HepG2 (cell line): ENCODE measurements at regions not wholly inside any gene's neighbourhood (a gene's known extent, or its start where the extent isn't known, plus 50 kb on each side); places are given as distances from the start of the nearest gene placed in this dataset.

Experiments
- ATAC-seq: fragments of 200-7000 bp; cut with Tn5 transposase; 3 replicates; pipeline ENCODE4 v1.9.1; 2020; ENCODE audit warnings: mild to moderate bottlenecking, moderate library complexity
- BruUV-seq: library from RNA; stranded (reverse); fragments of 400-500 nt; replicated peaks from 2 replicates; lab custom pipeline; 2021; lab: Mats Ljungman, UMichigan
- CTCF ChIA-PET: fragments of 300-600 bp; formaldehyde crosslinking; extraction: SDS; loops from one replicate; lab custom pipeline; 2021; ENCODE audit warnings: low total read pairs, inconsistent platforms, low intra/inter-chr PET ratio; lab: Yijun Ruan, JAX
- POLR2A ChIA-PET: fragments of 350-600 bp; sonication (Branson Sonifier 250); formaldehyde crosslinking; loops from one replicate; lab custom pipeline; 2020; ENCODE audit warnings: antibody characterized with exemption, inconsistent platforms; lab: Yijun Ruan, JAX
- DNase-seq: peaks from one replicate; pipeline ENCODE4 v3.0.0-alpha.2; 2015; ENCODE audit warnings: low spot score
- FAIRE-seq: peaks from 3 replicates; lab custom pipeline; 2011; peaks lifted over from hg19 to GRCh38; lab: Jason Lieb, UNC
- H2AFZ ChIP-seq: one replicate; pipeline ENCODE4 v1.6.1; 2011; ENCODE audit warnings: low read length, inconsistent platforms
- H3K27ac ChIP-seq: fragments of 300-600 bp; 3 replicates; pipeline ENCODE4 v1.8.0; 2011; ENCODE audit warnings: mixed run types, mild to moderate bottlenecking, mixed read lengths, low read length, inconsistent platforms; ENCODE audit not compliant: insufficient read depth; ENCODE audit errors: extremely low read length
- H3K27me3 ChIP-seq, 2 experiments: fragments of 200-600 bp in 1 of 2; 2 replicates in 1 of 2; 3 replicates in 1 of 2; pipeline versions ENCODE4 v1.6.0 to v1.8.0; 2011; ENCODE audit warnings: low read length in 2 of 2, mild to moderate bottlenecking in 2 of 2, moderate library complexity in 2 of 2, inconsistent platforms in 1 of 2; ENCODE audit not compliant: insufficient read depth in 2 of 2, control insufficient read depth in 1 of 2
- H3K36me3 ChIP-seq, 2 experiments: fragments of 200-600 bp in 1 of 2; replicated peaks in 1 of 2; 2 replicates in 1 of 2; 3 replicates in 1 of 2; pipeline versions ENCODE4 v1.5.1 to v1.8.0; 2011; ENCODE audit warnings: low read length in 2 of 2, inconsistent platforms in 1 of 2; ENCODE audit not compliant: insufficient read depth in 2 of 2, control insufficient read depth in 1 of 2
- H3K4me1 ChIP-seq: 2 replicates; pipeline ENCODE4 v1.5.1; 2012; ENCODE audit warnings: low read length, inconsistent platforms; ENCODE audit not compliant: insufficient read depth
- H3K4me2 ChIP-seq: 2 replicates; pipeline ENCODE4 v1.6.0; 2011; ENCODE audit warnings: low read depth, low read length, inconsistent platforms
- H3K4me3 ChIP-seq, 3 experiments: fragments of 200-600 bp in 1 of 3; sonication (generic), shearing (Covaris generic) in 1 of 3; replicated peaks in 1 of 3; 2 replicates each; pipeline ENCODE4 v1.5.1; 2011 to 2016; ENCODE audit warnings: low read length in 3 of 3, inconsistent platforms in 2 of 3, low read depth in 2 of 3, mild to moderate bottlenecking in 2 of 3, control low read depth in 1 of 3, mixed read lengths in 1 of 3; ENCODE audit not compliant: insufficient read depth in 1 of 3
- H3K79me2 ChIP-seq: one replicate; pipeline ENCODE4 v1.6.1; 2011; ENCODE audit warnings: low read length, inconsistent platforms; ENCODE audit not compliant: insufficient read depth
- H3K9ac ChIP-seq: 2 replicates; pipeline ENCODE4 v1.6.0; 2011; ENCODE audit warnings: mild to moderate bottlenecking, low read depth, low read length, inconsistent platforms; ENCODE audit not compliant: insufficient read depth
- H3K9me3 ChIP-seq: 2 replicates; pipeline ENCODE4 v1.5.1; 2012; ENCODE audit warnings: mild to moderate bottlenecking, low read length
- H4K20me1 ChIP-seq: 2 replicates; pipeline ENCODE4 v1.6.0; 2011; ENCODE audit warnings: inconsistent platforms, mild to moderate bottlenecking, low read length, moderate library complexity; ENCODE audit not compliant: insufficient read depth
- ZNF274 ChIP-seq: sonication (generic); formaldehyde crosslinking; IDR thresholded peaks from 2 replicates; pipeline ENCODE4 v1.5.1; 2020; ENCODE audit warnings: mild to moderate bottlenecking, missing genetic modification reagents
- ZNF280D ChIP-seq: sonication (generic); formaldehyde crosslinking; IDR thresholded peaks from 2 replicates; pipeline ENCODE4 v1.5.1; 2020; ENCODE audit warnings: mild to moderate bottlenecking, missing genetic modification reagents
- ZNF33B ChIP-seq: sonication (generic); formaldehyde crosslinking; IDR thresholded peaks from 2 replicates; pipeline ENCODE4 v1.5.1; 2020; ENCODE audit warnings: mild to moderate bottlenecking, missing genetic modification reagents
- ZNF501 ChIP-seq: sonication (generic); formaldehyde crosslinking; IDR thresholded peaks from 2 replicates; pipeline ENCODE4 v1.5.1; 2020; ENCODE audit warnings: mild to moderate bottlenecking, moderate library complexity, missing genetic modification reagents
- WGBS: methylation state at CpG from one replicate; pipeline ENCODE4 v1.1.6; 2017; ENCODE audit warnings: low lambda C conversion rate; 5-methylcytosine and 5-hydroxymethylcytosine counted together
- in situ Hi-C: cut with HindIII; loops from 2 replicates; pipeline ENCODE4 v1.10.0; 2017; ENCODE audit warnings: low pct_unique_long_range_greater_than_20kb; ENCODE audit not compliant: extremely low pct_ligation_motif_present
- intact Hi-C: fragments of 100-400 bp; cut with micrococcal nuclease; formaldehyde crosslinking; loops from one replicate; pipeline ENCODE4 v1.10.0; 2022; ENCODE audit not compliant: unreplicated experiment
- TF ChIP-seq, protein P1 (sequence below): sonication (generic); formaldehyde crosslinking; IDR thresholded peaks from 2 replicates; pipeline ENCODE4 v1.5.0; 2020; ENCODE audit warnings: missing genetic modification reagents

- WGBS = 67% methylated on average over 4 of the region's 4 CpGs
- in situ Hi-C loops = no loop called here
Measured at GRCh38 chr1:224791362-224791941, 138.0 kb upstream of the DNAH14 start.

More at GRCh38 chr1:224791362-224791941, 138.0 kb upstream of the DNAH14 start:
- POLR2A ChIA-PET = no interaction called here
- no peaks in the 10 kb centered on the region for H3K4me1 ChIP-seq
- no peaks in the 10 kb centered on the region for H3K79me2 ChIP-seq
- no peak overlapping the region for H2AFZ ChIP-seq
- intact Hi-C loops = no loop called here
- no peak overlapping the region for H3K4me3 ChIP-seq
- DNase-seq = no peak
- no peak overlapping the region for H3K27ac ChIP-seq
- H3K36me3 ChIP-seq = no peaks in the 10 kb centered on the region
- no peak for FAIRE-seq
- H3K9ac ChIP-seq = no peak overlapping the region
- TF ChIP-seq, protein P1, sequence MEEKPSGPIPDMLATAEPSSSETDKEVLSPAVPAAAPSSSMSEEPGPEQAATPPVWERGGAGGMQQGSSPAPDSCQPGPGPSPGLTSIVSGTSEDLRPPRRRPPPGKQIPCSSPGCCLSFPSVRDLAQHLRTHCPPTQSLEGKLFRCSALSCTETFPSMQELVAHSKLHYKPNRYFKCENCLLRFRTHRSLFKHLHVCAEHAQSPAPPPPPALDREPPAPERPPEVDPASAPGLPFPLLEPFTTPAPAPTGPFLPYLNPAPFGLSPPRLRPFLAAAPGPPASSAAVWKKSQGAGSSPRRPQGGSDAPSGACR (CRISPR knock-in tag) = no peak
- TF ChIP-seq ZNF501 (CRISPR knock-in tag) (no peak), ZNF33B (CRISPR knock-in tag) (no peak), ZNF274 (no peak), ZNF280D (no peak)
- CTCF ChIA-PET = no interaction called here
- no peaks in the 10 kb centered on the region for H3K9me3 ChIP-seq
- H4K20me1 ChIP-seq = no peaks in the 10 kb centered on the region
- no peak overlapping the region for H3K4me2 ChIP-seq
- no peak for ATAC-seq
- no TSS peak for BruUV-seq
- no peaks in the 10 kb centered on the region for H3K27me3 ChIP-seq
